BLaER1 (cell line): ENCODE measurements at regions not wholly inside any gene's neighbourhood (a gene's known extent, or its start where the extent isn't known, plus 50 kb on each side); places are given as distances from the start of the nearest gene placed in this dataset.
"Not testable (repeated sequence)": the region's sequence is repeated elsewhere in the genome, so short reads cannot be mapped to it uniquely, and the experiment has no call there.

Experiments
- H3K27ac ChIP-seq: shearing (Covaris generic); formaldehyde crosslinking; 2 replicates; pipeline ENCODE4 v1.8.1; 2022
- H3K27me3 ChIP-seq: shearing (Covaris generic); formaldehyde crosslinking; 2 replicates; pipeline ENCODE4 v1.8.1; 2022
- H3K36me3 ChIP-seq: shearing (Covaris generic); formaldehyde crosslinking; 2 replicates; pipeline ENCODE4 v1.8.1; 2022
- H3K4me1 ChIP-seq: shearing (Covaris generic); formaldehyde crosslinking; 2 replicates; pipeline ENCODE4 v1.8.1; 2022
- H3K4me2 ChIP-seq: shearing (Covaris generic); formaldehyde crosslinking; 2 replicates; pipeline ENCODE4 v1.8.1; 2022
- H3K4me3 ChIP-seq: shearing (Covaris generic); formaldehyde crosslinking; 2 replicates; pipeline ENCODE4 v1.8.1; 2022
- H3K9ac ChIP-seq: shearing (Covaris generic); formaldehyde crosslinking; 2 replicates; pipeline ENCODE4 v1.8.1; 2022
- H3K9me3 ChIP-seq: shearing (Covaris generic); formaldehyde crosslinking; 2 replicates; pipeline ENCODE4 v1.8.1; 2022
- H4K20me1 ChIP-seq: shearing (Covaris generic); formaldehyde crosslinking; 2 replicates; pipeline ENCODE4 v1.8.1; 2022
- Cebpa-rat ChIP-seq: shearing (Covaris generic); IDR thresholded peaks from 2 replicates; pipeline ENCODE4 v1.8.1; 2022

DNA sequence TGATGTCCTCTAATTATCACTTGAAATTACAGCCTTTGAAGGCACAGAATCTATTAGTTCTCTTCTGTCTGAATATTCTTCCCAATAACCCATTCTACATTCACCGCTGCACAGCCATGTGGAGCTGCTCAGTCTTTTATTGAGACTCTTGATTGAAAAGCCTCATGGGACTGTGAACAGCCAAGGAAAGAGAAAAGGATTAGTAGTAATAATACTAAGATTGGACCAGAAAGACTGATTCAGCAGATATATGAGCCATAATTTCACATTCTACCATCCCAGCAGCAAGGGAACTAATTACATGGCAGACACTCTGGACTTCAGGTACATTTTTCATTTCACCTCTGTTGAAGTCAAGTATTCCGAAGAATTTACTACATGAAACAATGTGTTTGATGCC, 2471.7 kb downstream of the ARAP2 start:
- H3K9me3 ChIP-seq, result no peaks in the 10 kb centered on the region
- H3K36me3 ChIP-seq, result no peaks in the 10 kb centered on the region
- H3K4me2 ChIP-seq, result no peak overlapping the region
- H4K20me1 ChIP-seq, result no peaks in the 10 kb centered on the region
- H3K9ac ChIP-seq, result no peak overlapping the region
- TF ChIP-seq Cebpa-rat, result no peak
- H3K27me3 ChIP-seq, result no peaks in the 10 kb centered on the region
- H3K4me3 ChIP-seq, result no peak overlapping the region
- H3K4me1 ChIP-seq, result no peaks in the 10 kb centered on the region
- H3K27ac ChIP-seq, result no peak overlapping the region

DNA sequence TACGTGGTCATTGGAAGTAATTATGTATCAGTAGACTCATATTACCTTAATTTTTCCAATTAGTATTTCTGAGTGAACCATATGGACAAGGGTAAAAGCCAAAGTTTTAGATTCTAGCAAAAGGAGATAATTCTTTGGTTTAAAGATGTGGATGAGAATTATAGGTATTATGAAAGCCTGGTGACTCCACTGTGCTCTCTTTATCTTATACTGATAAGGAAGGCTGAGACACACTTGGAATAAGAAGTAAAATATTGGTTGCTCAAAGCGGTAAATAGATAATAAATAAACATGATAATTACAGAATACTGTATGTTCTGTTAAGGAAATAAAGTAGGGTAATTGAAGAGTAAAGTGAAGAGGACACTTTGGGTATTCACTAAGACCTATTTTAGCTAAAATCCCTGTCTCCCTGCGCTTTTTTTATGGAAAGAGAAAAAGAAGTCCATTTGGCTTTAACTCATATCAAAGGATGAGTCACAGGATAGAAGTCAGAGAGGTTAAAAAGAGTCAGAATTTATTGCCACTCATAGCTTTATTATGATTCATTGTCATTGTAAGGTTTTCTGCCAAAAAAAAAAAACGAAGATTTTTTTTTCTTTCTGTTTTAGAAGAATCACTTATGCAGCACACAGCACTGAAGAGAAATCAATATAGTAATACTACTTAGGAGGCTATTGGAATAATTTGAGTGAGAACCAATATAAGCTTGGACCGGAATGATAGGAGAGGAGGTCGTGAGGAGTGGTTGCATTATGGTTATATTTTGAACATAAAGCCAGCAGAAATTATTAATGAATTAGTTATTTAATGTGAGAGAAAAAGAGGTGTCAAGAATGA, 2463.1 kb downstream of the ARAP2 start:
- no peak for TF ChIP-seq Cebpa-rat
- Histone ChIP-seq H3K36me3 (no peaks in the 10 kb centered on the region), H4K20me1 (no peaks in the 10 kb centered on the region), H3K4me3 (no peak overlapping the region), H3K9me3 (no peaks in the 10 kb centered on the region), H3K4me2 (no peak overlapping the region), H3K9ac (no peak overlapping the region), H3K27ac (no peak overlapping the region), H3K4me1 (no peaks in the 10 kb centered on the region), H3K27me3 (no peaks in the 10 kb centered on the region)

DNA sequence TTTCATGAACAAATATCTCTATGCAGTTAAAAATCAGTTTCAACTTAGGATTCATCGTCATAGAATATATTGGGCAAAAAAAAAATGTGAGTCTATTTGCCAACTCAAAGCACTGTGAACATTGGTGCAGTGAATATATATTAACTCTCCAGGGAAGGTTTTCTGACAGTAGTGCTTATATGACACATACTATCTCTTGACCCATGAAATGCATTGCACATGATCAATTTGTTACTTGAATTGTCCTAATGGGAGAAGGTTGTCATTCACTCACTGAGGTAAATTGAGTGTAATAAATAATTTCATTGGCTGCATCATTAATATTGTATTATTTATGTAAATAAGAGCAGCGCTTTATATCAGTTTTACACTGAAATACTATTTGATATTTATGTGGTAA, 2458.5 kb downstream of the ARAP2 start:
- H3K9me3 ChIP-seq, result no peaks in the 10 kb centered on the region
- H3K4me3 ChIP-seq, result no peak overlapping the region
- H3K27ac ChIP-seq, result no peak overlapping the region
- no peak for TF ChIP-seq Cebpa-rat
- H3K9ac ChIP-seq, result no peak overlapping the region
- no peak overlapping the region for H3K4me2 ChIP-seq
- H3K36me3 ChIP-seq, result no peaks in the 10 kb centered on the region
- no peaks in the 10 kb centered on the region for H3K27me3 ChIP-seq
- no peaks in the 10 kb centered on the region for H4K20me1 ChIP-seq
- no peaks in the 10 kb centered on the region for H3K4me1 ChIP-seq

DNA sequence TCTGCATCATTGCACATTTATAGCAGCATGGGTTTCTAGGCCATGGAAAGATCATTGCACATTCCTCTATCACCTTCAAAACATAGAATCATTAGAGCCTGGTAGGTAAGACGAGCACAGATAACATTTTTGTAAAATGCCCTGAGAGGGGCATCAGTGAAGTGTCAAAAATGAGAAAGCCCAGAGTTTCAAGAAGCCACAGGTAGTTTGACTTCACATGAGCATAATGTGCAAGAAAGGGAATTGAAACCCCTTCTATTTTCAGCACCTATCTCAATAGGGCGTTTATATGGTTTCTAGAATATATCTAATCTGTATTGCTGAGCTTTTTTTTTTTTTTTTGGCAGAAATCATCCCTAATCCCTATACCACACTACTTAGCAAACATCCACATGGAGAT, 2441.7 kb downstream of the ARAP2 start:
- Histone ChIP-seq H4K20me1 (no peaks in the 10 kb centered on the region), H3K9me3 (no peaks in the 10 kb centered on the region), H3K4me1 (no peaks in the 10 kb centered on the region), H3K27ac (no peak overlapping the region), H3K27me3 (no peaks in the 10 kb centered on the region), H3K4me3 (no peak overlapping the region), H3K9ac (no peak overlapping the region), H3K4me2 (no peak overlapping the region), H3K36me3 (no peaks in the 10 kb centered on the region)
- TF ChIP-seq Cebpa-rat, result no peak

DNA sequence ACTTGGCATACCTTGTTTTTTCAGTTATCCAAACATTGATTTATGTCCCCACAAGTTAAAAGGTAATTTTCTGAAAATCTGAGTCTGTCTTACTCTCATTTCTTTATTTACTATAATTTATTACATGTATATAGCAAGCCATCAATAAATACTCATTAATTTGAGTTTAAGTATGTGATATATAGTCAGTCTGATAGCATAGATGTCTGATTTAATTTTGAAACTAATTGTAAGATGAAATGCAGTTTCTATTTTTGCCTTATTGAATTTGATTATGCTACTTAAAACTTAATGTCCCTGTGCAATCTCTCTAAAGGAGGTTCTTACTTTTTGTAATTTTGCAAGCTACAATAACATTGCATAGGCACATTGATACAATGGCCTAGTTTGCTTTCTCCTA, 2418.6 kb downstream of the ARAP2 start:
- H4K20me1 ChIP-seq, result no peaks in the 10 kb centered on the region
- no peaks in the 10 kb centered on the region for H3K4me1 ChIP-seq
- H3K27ac ChIP-seq, result no peak overlapping the region
- H3K27me3 ChIP-seq, result no peaks in the 10 kb centered on the region
- H3K9me3 ChIP-seq, result no peaks in the 10 kb centered on the region
- TF ChIP-seq Cebpa-rat, result no peak
- H3K36me3 ChIP-seq, result no peaks in the 10 kb centered on the region
- H3K4me3 ChIP-seq, result no peak overlapping the region
- H3K9ac ChIP-seq, result no peak overlapping the region
- H3K4me2 ChIP-seq, result no peak overlapping the region

DNA sequence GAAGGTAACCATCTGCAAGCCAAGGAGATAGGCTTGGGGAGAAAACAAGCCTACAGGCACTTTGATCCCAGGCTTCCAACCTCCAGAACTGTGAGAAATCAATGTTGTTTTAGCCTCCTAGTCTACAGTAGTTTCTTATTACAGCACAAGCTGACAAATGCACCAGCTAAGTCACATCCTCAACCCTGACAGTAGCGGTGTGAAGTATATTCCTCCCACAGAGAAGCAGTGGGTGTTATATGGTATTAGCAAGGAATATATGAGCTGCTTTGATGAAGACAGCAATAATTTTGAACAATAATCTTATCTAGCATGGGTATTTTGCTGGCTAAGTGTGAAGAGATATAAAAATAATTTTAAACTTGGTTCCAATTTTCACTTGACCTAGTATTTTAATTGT, 2415.0 kb downstream of the ARAP2 start:
- not testable (repeated sequence) for H3K4me3 ChIP-seq, H3K4me1 ChIP-seq, H3K27ac ChIP-seq, H3K9ac ChIP-seq, H3K9me3 ChIP-seq, H3K27me3 ChIP-seq, H3K4me2 ChIP-seq, H3K36me3 ChIP-seq, H4K20me1 ChIP-seq

DNA sequence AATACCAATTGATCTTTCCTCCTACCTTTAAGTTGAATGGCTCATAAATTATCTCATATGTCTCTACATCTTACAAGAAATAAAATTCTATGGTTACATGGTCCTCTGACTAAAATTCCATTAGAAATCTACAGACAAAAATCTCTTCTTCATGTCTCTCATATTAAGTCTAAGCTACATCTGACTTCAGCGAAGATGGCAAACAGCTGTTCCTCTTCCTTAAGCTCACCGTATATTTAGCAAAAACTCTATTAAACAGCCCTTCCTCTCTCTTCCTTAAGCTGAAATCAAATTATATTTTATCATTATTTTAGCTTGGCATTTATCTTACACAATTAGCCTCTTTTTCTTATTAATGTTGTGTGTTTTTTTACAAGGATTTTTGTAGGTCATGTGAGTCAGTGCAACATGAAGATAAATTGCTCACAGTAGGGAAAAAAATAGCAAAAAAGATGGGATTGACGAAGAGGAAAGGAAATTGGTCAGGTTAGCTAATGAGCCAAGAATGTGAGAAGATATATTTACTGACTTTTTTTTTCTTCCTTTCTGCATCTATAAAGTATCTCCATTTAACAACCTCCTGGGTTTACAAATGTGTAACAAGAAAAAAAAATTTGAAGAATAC, 2412.8 kb downstream of the ARAP2 start:
- H4K20me1 ChIP-seq, result no peaks in the 10 kb centered on the region
- H3K4me1 ChIP-seq, result no peaks in the 10 kb centered on the region
- no peak for TF ChIP-seq Cebpa-rat
- H3K9me3 ChIP-seq, result no peaks in the 10 kb centered on the region
- H3K4me2 ChIP-seq, result no peak overlapping the region
- no peaks in the 10 kb centered on the region for H3K27me3 ChIP-seq
- no peak overlapping the region for H3K4me3 ChIP-seq
- no peaks in the 10 kb centered on the region for H3K36me3 ChIP-seq
- no peak overlapping the region for H3K27ac ChIP-seq
- H3K9ac ChIP-seq, result no peak overlapping the region

DNA sequence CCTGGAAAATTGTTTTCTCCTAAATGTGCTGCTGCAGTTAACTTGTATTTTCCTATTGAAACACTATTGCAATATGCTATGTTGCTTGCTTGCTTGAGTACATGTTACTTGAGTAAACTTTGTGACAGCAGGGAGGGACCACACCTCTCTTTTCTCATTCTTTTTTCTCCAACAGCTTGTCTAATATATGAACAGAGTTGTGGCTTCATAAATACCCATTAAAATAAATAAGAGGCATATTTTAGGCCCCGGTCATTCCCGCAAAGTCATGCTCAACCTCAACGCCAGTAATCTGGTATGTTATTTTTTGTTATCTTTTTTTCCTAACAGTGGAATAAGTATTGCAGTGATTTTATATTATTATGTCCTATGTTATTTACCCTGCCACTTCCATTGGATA, 2408.6 kb downstream of the ARAP2 start:
- not testable (repeated sequence) for H3K36me3 ChIP-seq, H3K27me3 ChIP-seq, H3K4me2 ChIP-seq, H3K9me3 ChIP-seq, H3K9ac ChIP-seq, H3K27ac ChIP-seq, H3K4me3 ChIP-seq, H4K20me1 ChIP-seq, H3K4me1 ChIP-seq

DNA sequence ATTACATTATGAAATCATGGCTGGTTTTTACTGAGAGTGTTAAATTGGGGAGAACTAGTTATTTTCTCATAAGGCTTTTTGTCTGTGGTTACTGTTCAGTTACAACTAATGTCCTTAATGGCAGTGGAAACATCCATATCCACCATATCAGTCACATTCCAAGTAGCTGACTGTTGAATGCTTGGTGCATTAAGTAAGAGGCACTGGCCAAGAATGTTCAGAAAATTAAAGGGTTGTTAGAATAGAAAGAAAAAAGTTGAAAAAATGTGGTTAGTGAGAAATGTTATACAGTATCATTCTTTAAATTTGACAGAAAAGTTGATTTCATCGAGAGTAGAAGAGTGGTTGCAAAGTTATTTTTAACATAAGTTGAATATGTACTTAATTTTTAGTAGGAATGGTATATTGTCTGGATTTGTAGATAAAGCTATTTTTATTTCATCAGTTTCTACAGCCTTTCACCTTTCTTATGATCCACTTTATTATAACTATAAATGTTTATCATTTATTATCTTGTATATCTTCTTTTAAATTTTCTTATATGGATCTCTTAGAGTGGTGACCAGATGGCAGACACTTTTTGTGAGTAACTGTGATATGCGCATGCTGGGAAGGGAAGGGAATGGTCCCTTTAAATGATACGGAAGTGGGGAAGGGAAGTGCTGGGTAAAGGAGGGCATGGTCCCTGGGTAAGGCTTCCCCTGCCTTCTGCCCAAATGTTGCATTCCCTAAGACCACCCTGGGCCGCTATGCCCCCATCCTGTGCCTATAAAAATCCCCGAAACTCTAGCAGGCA, 2407.1 kb downstream of the ARAP2 start:
- H4K20me1 ChIP-seq, result no peaks in the 10 kb centered on the region
- H3K9me3 ChIP-seq, result no peaks in the 10 kb centered on the region
- no peak overlapping the region for H3K9ac ChIP-seq
- H3K27ac ChIP-seq, result no peak overlapping the region
- H3K4me2 ChIP-seq, result no peak overlapping the region
- no peaks in the 10 kb centered on the region for H3K27me3 ChIP-seq
- H3K4me3 ChIP-seq, result no peak overlapping the region
- H3K4me1 ChIP-seq, result no peaks in the 10 kb centered on the region
- H3K36me3 ChIP-seq, result no peaks in the 10 kb centered on the region
- TF ChIP-seq Cebpa-rat, result no peak

DNA sequence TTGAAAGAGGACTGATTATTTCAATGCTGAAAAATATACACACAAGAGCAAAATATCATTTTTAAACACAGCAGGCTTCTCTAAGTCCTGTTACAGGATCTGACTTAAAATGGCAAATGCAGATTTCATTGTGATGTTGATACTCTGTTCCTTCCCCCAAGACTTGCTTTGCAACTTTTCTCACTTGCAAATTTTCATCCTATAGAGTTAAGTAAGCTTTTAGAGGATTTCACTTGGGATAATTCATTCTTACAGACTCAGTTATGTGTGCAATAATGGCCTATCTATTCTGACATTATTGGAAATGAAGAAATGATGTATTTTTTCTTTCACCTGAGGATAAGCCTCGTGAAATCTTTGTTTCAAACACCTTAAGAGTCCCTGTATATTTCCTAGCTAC, 2403.2 kb downstream of the ARAP2 start:
- H4K20me1 ChIP-seq, result no peaks in the 10 kb centered on the region
- H3K4me3 ChIP-seq, result no peak overlapping the region
- peaks cover 8% of the 10 kb centered on the region; the same call in 1 of the 2 replicates for H3K9me3 ChIP-seq
- no peaks in the 10 kb centered on the region for H3K27me3 ChIP-seq
- H3K27ac ChIP-seq, result no peak overlapping the region
- no peak overlapping the region for H3K9ac ChIP-seq
- no peak for TF ChIP-seq Cebpa-rat
- no peak overlapping the region for H3K4me2 ChIP-seq
- no peaks in the 10 kb centered on the region for H3K4me1 ChIP-seq
- H3K36me3 ChIP-seq, result no peaks in the 10 kb centered on the region
